Effector memory CD8-positive, alpha-beta T cell (primary cell): ENCODE measurements at regions not wholly inside any gene's neighbourhood (a gene's known extent, or its start where the extent isn't known, plus 50 kb on each side); places are given as distances from the start of the nearest gene placed in this dataset.
"Not testable (repeated sequence)": the region's sequence is repeated elsewhere in the genome, so short reads cannot be mapped to it uniquely, and the experiment has no call there.

Experiments used
- ATAC-seq: fragments of 150-1000 bp; cut with Tn5 transposase; replicated peaks from 2 replicates; pipeline ENCODE4 v1.10.0; 2021; ENCODE audit warnings: mild to moderate bottlenecking, moderate library complexity
- DNase-seq, 3 experiments: peaks; one replicate each; pipeline ENCODE4 v3.0.0; 2021
- H3K27ac Mint-ChIP-seq, 2 donors: one replicate each; pipeline ENCODE4 v1.8.0; 2022; ENCODE audit warnings: mild to moderate bottlenecking in 2 of 2, mixed read lengths in 2 of 2, moderate library complexity in 2 of 2
- H3K27me3 Mint-ChIP-seq, 2 donors: one replicate each; pipeline ENCODE4 v1.8.0; 2022; ENCODE audit warnings: mixed read lengths in 2 of 2
- H3K36me3 Mint-ChIP-seq: one replicate; pipeline ENCODE4 v1.8.0; 2022; ENCODE audit warnings: mild to moderate bottlenecking, moderate library complexity, mixed read lengths; ENCODE audit not compliant: insufficient read depth
- H3K4me1 Mint-ChIP-seq, 2 donors: one replicate each; pipeline ENCODE4 v1.8.0; 2022; ENCODE audit warnings: low read depth in 2 of 2, mixed read lengths in 2 of 2
- H3K4me3 Mint-ChIP-seq, 2 donors: one replicate each; pipeline ENCODE4 v1.8.0; 2022; ENCODE audit warnings: mild to moderate bottlenecking in 2 of 2, mixed read lengths in 2 of 2, moderate library complexity in 2 of 2
- H3K9me3 Mint-ChIP-seq, 2 donors: one replicate each; pipeline ENCODE4 v1.8.0; 2022; ENCODE audit warnings: mixed read lengths in 2 of 2

GRCh38 chr9:34773955-34774354, 64.0 kb upstream of the CCL21 start:
- Mint-ChIP-seq H3K4me1 (peaks cover 0 to 1% of the 10 kb centered on the region in 2 donors), H3K4me3 (no peak overlapping the region), H3K36me3 (no peaks in the 10 kb centered on the region), H3K27me3 (peaks cover 54 to 73% of the 10 kb centered on the region in 2 donors), H3K27ac (no peak overlapping the region), H3K9me3 (peaks cover 0 to 3% of the 10 kb centered on the region in 2 donors)
- ATAC-seq (no peak), DNase-seq (no peak)

- ATAC-seq: no peak
- Mint-ChIP-seq H3K36me3 (no peaks in the 10 kb centered on the region), H3K27me3 (peaks cover 53 to 73% of the 10 kb centered on the region in 2 donors), H3K9me3 (peaks cover 0 to 3% of the 10 kb centered on the region in 2 donors), H3K4me3 (no peak overlapping the region), H3K4me1 (no peaks in the 10 kb centered on the region), H3K27ac (no peak overlapping the region)
- no peak for DNase-seq
Measured at GRCh38 chr9:34773306-34773910, 63.5 kb upstream of the CCL21 start.

GRCh38 chr9:34771007-34771406, 61.1 kb upstream of the CCL21 start:
- H3K4me1 Mint-ChIP-seq: no peaks in the 10 kb centered on the region
- no peaks in the 10 kb centered on the region for H3K36me3 Mint-ChIP-seq
- ATAC-seq (no peak), DNase-seq (no peak)
- H3K27me3 Mint-ChIP-seq: peaks cover 53 to 76% of the 10 kb centered on the region in 2 donors
- peaks cover 0 to 2% of the 10 kb centered on the region in 2 donors for H3K9me3 Mint-ChIP-seq
- H3K27ac Mint-ChIP-seq: no peak overlapping the region
- H3K4me3 Mint-ChIP-seq: no peak overlapping the region

GRCh38 chr9:34767087-34767486, 57.2 kb upstream of the CCL21 start:
- H3K27me3 Mint-ChIP-seq: peaks cover 47 to 70% of the 10 kb centered on the region in 2 donors
- not testable (repeated sequence) for H3K27ac Mint-ChIP-seq, H3K4me1 Mint-ChIP-seq, H3K9me3 Mint-ChIP-seq, DNase-seq, H3K4me3 Mint-ChIP-seq, ATAC-seq, H3K36me3 Mint-ChIP-seq

GRCh38 chr9:34760196-34761040, 50.5 kb upstream of the CCL21 start:
- H3K27me3 Mint-ChIP-seq: peaks cover 40 to 65% of the 10 kb centered on the region in 2 donors
- H3K27ac Mint-ChIP-seq, H3K9me3 Mint-ChIP-seq, H3K36me3 Mint-ChIP-seq, H3K4me3 Mint-ChIP-seq, ATAC-seq, H3K4me1 Mint-ChIP-seq: not testable (repeated sequence)
- peak; percentile 2 to 8 (median 5) for DNase-seq
